ENCODE measurements at regions not wholly inside any gene's neighbourhood (a gene's known extent, or its start where the extent isn't known, plus 50 kb on each side); places are given as distances from the start of the nearest gene placed in this dataset.
A peak's percentile ranks its signal among the peaks of the same experiment; 100 is the strongest.

DNA sequence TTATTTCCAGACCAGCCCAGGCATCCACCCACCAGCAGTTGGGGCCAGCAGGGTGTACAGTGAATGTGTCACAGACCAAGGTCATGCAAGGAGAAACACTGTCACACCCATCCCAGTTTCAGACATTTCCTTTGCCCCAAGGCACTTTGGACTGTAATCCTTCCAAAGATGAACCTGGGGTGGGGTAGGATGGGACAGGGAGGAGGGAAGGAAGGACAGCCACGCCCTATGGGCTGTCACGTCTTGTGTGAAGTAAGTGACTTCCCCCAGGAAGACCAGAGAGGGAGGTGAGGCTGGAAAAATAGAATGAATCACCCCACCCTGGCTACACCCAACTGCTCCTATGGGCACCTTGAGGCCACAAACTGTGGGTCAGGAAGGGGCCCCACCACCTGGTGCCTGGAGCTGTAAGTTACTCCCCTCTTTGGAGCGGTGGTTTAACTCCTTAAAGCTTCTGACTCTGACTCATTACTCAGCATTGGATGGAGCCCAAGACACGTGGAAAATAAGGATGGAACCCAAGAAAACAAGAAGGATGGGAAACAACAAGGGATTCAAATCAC is 349.9 kb upstream of the KLF3 start:
- DNase-seq (ENCODE audit: low spot score) (peak; percentile 73), ATAC-seq (ENCODE audit: low read depth) (peak; percentile 65)
- Histone ChIP-seq H3K27me3 (ENCODE audit: insufficient read depth, poor library complexity, severe bottlenecking) (no peaks in the 10 kb centered on the region), H3K9me3 (ENCODE audit: severe bottlenecking) (peaks cover 5% of the 10 kb centered on the region), H3K4me1 (ENCODE audit: insufficient read depth, poor library complexity, severe bottlenecking) (peaks cover 45% of the 10 kb centered on the region), H3K4me3 (ENCODE audit: severe bottlenecking) (no peak overlapping the region), H3K27ac (ENCODE audit: poor library complexity, severe bottlenecking) (peak overlapping the region; percentile 85), H3K36me3 (ENCODE audit: low read depth) (no peaks in the 10 kb centered on the region)
- TF ChIP-seq, protein P1, sequence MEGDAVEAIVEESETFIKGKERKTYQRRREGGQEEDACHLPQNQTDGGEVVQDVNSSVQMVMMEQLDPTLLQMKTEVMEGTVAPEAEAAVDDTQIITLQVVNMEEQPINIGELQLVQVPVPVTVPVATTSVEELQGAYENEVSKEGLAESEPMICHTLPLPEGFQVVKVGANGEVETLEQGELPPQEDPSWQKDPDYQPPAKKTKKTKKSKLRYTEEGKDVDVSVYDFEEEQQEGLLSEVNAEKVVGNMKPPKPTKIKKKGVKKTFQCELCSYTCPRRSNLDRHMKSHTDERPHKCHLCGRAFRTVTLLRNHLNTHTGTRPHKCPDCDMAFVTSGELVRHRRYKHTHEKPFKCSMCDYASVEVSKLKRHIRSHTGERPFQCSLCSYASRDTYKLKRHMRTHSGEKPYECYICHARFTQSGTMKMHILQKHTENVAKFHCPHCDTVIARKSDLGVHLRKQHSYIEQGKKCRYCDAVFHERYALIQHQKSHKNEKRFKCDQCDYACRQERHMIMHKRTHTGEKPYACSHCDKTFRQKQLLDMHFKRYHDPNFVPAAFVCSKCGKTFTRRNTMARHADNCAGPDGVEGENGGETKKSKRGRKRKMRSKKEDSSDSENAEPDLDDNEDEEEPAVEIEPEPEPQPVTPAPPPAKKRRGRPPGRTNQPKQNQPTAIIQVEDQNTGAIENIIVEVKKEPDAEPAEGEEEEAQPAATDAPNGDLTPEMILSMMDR (IDR thresholded peaks at IDR 0.05; ENCODE audit: poor library complexity, severe bottlenecking): peak; percentile 11

DNA sequence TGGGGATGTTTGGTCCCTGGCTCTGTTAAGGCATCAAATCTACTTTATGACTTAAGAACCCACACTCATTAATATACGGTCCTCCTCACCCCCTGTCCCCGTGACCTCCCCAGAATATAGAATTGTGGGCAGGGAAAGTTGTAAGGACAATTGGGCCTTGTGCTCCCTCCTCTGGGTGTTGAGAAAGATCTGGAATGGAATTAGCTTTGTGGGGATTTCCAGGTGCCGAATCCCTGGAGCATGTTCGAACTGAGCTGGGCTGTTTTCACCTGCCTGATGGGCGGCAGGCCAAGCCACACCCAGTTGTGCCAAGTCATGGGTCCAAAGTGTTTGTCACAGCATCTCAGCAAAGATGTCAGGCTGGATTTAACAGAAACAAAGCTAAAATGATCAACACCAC is 349.3 kb upstream of the KLF3 start:
- Histone ChIP-seq H3K4me1 (ENCODE audit: insufficient read depth, poor library complexity, severe bottlenecking) (peaks cover 45% of the 10 kb centered on the region), H3K36me3 (ENCODE audit: low read depth) (no peaks in the 10 kb centered on the region), H3K27me3 (ENCODE audit: insufficient read depth, poor library complexity, severe bottlenecking) (no peaks in the 10 kb centered on the region), H3K27ac (ENCODE audit: poor library complexity, severe bottlenecking) (peak overlapping the region; percentile 85), H3K9me3 (ENCODE audit: severe bottlenecking) (peaks cover 5% of the 10 kb centered on the region), H3K4me3 (ENCODE audit: severe bottlenecking) (no peak overlapping the region)
- no peak for DNase-seq (ENCODE audit: low spot score)
- TF ChIP-seq, protein P1 (IDR thresholded peaks at IDR 0.05; ENCODE audit: poor library complexity, severe bottlenecking): no peak
- peak; percentile 28 for ATAC-seq (ENCODE audit: low read depth)

DNA sequence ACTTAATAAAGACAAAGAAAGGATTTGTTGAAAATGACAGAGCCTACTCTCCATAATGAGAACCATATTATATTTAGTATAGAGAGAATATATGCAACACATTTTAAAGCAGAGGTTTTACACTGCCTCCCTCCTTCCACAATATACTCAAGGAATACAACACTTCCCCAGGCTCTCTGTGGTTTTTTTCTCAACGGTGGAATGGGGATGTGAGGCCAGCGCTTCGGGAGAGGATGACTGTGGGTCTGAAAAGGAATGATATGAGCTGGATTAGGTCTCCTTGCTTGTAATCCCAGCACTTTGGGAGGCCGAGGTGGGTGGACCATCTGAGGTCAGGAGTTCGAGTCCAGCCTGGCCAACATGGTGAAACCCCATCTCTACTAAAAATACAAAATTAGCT is 348.7 kb upstream of the KLF3 start:
- Histone ChIP-seq H3K4me1 (ENCODE audit: insufficient read depth, poor library complexity, severe bottlenecking) (peaks cover 43% of the 10 kb centered on the region), H3K27me3 (ENCODE audit: insufficient read depth, poor library complexity, severe bottlenecking) (no peaks in the 10 kb centered on the region), H3K27ac (ENCODE audit: poor library complexity, severe bottlenecking) (peak overlapping the region; percentile 85), H3K9me3 (ENCODE audit: severe bottlenecking) (peaks cover 5% of the 10 kb centered on the region), H3K4me3 (ENCODE audit: severe bottlenecking) (no peak overlapping the region), H3K36me3 (ENCODE audit: low read depth) (no peaks in the 10 kb centered on the region)
- TF ChIP-seq, protein P1 (IDR thresholded peaks at IDR 0.05; ENCODE audit: poor library complexity, severe bottlenecking): no peak
- DNase-seq (ENCODE audit: low spot score): no peak
- no peak for ATAC-seq (ENCODE audit: low read depth)

DNA sequence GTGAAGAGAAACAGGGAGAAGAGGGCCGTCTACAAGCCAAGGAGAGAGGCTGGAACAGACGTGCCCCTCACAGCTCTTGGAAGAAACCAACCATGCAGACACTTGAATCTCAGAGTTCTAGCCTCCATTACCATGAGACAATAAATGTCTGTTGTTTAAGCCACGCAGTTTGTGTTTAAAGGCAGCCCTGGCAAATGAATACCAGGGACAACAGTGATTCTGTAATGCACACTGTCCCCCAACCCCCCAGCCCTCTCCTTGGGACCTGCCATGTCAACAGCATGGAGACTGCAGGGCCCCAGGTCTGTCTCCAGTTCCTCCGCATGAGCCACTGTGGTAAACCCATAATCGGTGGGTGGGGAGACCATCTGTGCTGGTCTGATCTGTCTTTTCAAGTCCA is 348.0 kb upstream of the KLF3 start:
- H3K4me3 ChIP-seq (ENCODE audit: severe bottlenecking): no peak overlapping the region
- peaks cover 5% of the 10 kb centered on the region for H3K9me3 ChIP-seq (ENCODE audit: severe bottlenecking)
- no peaks in the 10 kb centered on the region for H3K27me3 ChIP-seq (ENCODE audit: insufficient read depth, poor library complexity, severe bottlenecking)
- H3K36me3 ChIP-seq (ENCODE audit: low read depth): no peaks in the 10 kb centered on the region
- DNase-seq (ENCODE audit: low spot score) (no peak), ATAC-seq (ENCODE audit: low read depth) (no peak)
- H3K27ac ChIP-seq (ENCODE audit: poor library complexity, severe bottlenecking): no peak overlapping the region
- peaks cover 38% of the 10 kb centered on the region for H3K4me1 ChIP-seq (ENCODE audit: insufficient read depth, poor library complexity, severe bottlenecking)
- TF ChIP-seq, protein P1 (IDR thresholded peaks at IDR 0.05; ENCODE audit: poor library complexity, severe bottlenecking): no peak

DNA sequence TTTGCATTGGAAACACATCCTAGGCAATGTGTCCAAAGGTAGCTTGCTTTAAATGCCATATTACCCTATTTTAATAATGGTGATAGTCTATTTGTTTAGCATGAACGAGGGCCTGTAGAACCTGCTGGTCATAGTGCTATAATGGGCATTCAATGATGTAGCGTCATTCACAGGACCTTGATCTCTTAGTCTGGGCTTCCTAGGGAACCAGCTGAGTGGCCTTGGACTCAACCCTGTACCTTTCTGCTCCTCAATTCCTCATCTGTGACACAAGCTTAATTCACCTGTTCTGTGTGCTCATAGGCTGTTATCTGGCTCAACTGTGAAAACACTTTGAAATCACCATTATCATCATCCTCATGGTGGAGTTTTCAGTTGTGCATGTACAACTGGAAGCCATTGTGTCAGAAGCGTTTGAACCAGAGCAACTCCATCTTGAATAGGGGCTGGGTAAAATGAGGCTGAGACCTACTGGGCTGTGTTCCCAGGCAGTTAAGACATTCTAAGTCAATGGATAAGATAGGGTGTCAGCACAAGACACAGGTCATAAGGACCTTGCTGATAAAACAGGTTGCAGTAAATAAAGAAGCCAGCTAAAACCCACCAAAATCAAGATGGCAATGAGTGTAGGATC is 346.8 kb upstream of the KLF3 start:
- DNase-seq (ENCODE audit: low spot score): no peak
- Histone ChIP-seq H3K36me3 (ENCODE audit: low read depth) (no peaks in the 10 kb centered on the region), H3K4me3 (ENCODE audit: severe bottlenecking) (no peak overlapping the region), H3K27ac (ENCODE audit: poor library complexity, severe bottlenecking) (no peak overlapping the region), H3K4me1 (ENCODE audit: insufficient read depth, poor library complexity, severe bottlenecking) (peaks cover 31% of the 10 kb centered on the region), H3K9me3 (ENCODE audit: severe bottlenecking) (peaks cover 5% of the 10 kb centered on the region), H3K27me3 (ENCODE audit: insufficient read depth, poor library complexity, severe bottlenecking) (no peaks in the 10 kb centered on the region)
- no peak for ATAC-seq (ENCODE audit: low read depth)
- TF ChIP-seq, protein P1 (IDR thresholded peaks at IDR 0.05; ENCODE audit: poor library complexity, severe bottlenecking): no peak

Measured in RWPE2 (cell line).